Endothelial cell of umbilical vein (primary cell): ENCODE measurements at regions not wholly inside any gene's neighbourhood (a gene's known extent, or its start where the extent isn't known, plus 50 kb on each side); places are given as distances from the start of the nearest gene placed in this dataset.

Experiments used
- BruUV-seq: library from RNA; stranded (reverse); fragments of 400-500 nt; replicated peaks from 2 replicates; lab custom pipeline; 2021; lab: Mats Ljungman, UMichigan
- CTCF ChIA-PET: fragments of 300-600, 350-600 bp; sonication (Branson Sonifier 250); formaldehyde crosslinking; loops from one replicate; lab custom pipeline; 2021; ENCODE audit warnings: antibody characterized with exemption, inconsistent platforms; lab: Charles Lee
- POLR2A ChIA-PET: fragments of 300-600, 350-600 bp; sonication (Branson Sonifier 250); formaldehyde crosslinking; loops from one replicate; lab custom pipeline; 2021; ENCODE audit warnings: antibody characterized with exemption, inconsistent platforms; lab: Charles Lee
- DNase-seq: peaks from one replicate; pipeline ENCODE4 v3.0.0-alpha.2; 2011; ENCODE audit warnings: low read depth, low spot score
- FAIRE-seq: peaks from 2 replicates; lab custom pipeline; 2011; peaks lifted over from hg19 to GRCh38; lab: Jason Lieb, UNC
- H2AFZ ChIP-seq: 2 replicates; pipeline ENCODE4 v1.6.0; 2012; ENCODE audit warnings: low read depth, low read length, control low read depth, inconsistent platforms
- H3K27ac ChIP-seq: 2 replicates; pipeline ENCODE4 v1.5.1; 2011; ENCODE audit warnings: low read depth, mild to moderate bottlenecking, control low read depth, low read length, moderate library complexity; ENCODE audit not compliant: insufficient read depth
- H3K27me3 ChIP-seq, 2 experiments: 2 replicates each; pipeline versions ENCODE4 v1.6.0 to v1.6.1; 2011; ENCODE audit warnings: low read length in 2 of 2, mixed read lengths in 1 of 2; ENCODE audit not compliant: control insufficient read depth in 2 of 2, insufficient read depth in 2 of 2
- H3K36me3 ChIP-seq, 2 experiments: 2 replicates in 1 of 2; 3 replicates in 1 of 2; pipeline ENCODE4 v1.5.1; 2011; ENCODE audit warnings: low read length in 2 of 2, mild to moderate bottlenecking in 1 of 2, moderate library complexity in 1 of 2; ENCODE audit not compliant: control insufficient read depth in 2 of 2, insufficient read depth in 2 of 2; ENCODE audit errors: extremely low read depth in 1 of 2
- H3K4me1 ChIP-seq: 3 replicates; pipeline ENCODE4 v1.5.1; 2011; ENCODE audit warnings: mild to moderate bottlenecking, low read length; ENCODE audit not compliant: control insufficient read depth, insufficient read depth; ENCODE audit errors: extremely low read depth
- H3K4me2 ChIP-seq: 2 replicates; pipeline ENCODE4 v1.6.1; 2011; ENCODE audit warnings: low read length, control low read depth, mixed read lengths; ENCODE audit not compliant: insufficient read depth
- H3K4me3 ChIP-seq, 3 experiments: fragments of 200-600 bp in 1 of 3; sonication (generic), shearing (Covaris generic) in 1 of 3; replicated peaks in 1 of 3; 2 replicates each; pipeline ENCODE4 v1.5.1; 2011 to 2016; ENCODE audit warnings: control low read depth in 3 of 3, low read length in 3 of 3, mild to moderate bottlenecking in 2 of 3, inconsistent platforms in 1 of 3, low read depth in 1 of 3, moderate library complexity in 1 of 3; ENCODE audit not compliant: insufficient read depth in 1 of 3
- H3K79me2 ChIP-seq: 2 replicates; pipeline ENCODE4 v1.6.0; 2012; ENCODE audit warnings: low read length, inconsistent platforms; ENCODE audit not compliant: control insufficient read depth, insufficient read depth
- H3K9ac ChIP-seq: replicated peaks from 2 replicates; pipeline ENCODE3; 2011; ENCODE audit warnings: low read length, control low read depth; ENCODE audit not compliant: insufficient read depth; ENCODE audit errors: extremely low read depth
- H3K9me1 ChIP-seq: replicated peaks from 3 replicates; pipeline ENCODE4 v1.6.0; 2011; ENCODE audit warnings: mild to moderate bottlenecking, low read length; ENCODE audit not compliant: control insufficient read depth, insufficient read depth; ENCODE audit errors: extremely low read depth
- H3K9me3 ChIP-seq: replicated peaks from 2 replicates; pipeline ENCODE4 v1.5.1; 2012; ENCODE audit warnings: low read length, inconsistent platforms; ENCODE audit not compliant: control insufficient read depth, insufficient read depth
- H4K20me1 ChIP-seq: replicated peaks from 2 replicates; pipeline ENCODE3; 2011; ENCODE audit warnings: mild to moderate bottlenecking, low read length; ENCODE audit not compliant: control insufficient read depth, insufficient read depth; ENCODE audit errors: extremely low read depth
- EZH2 ChIP-seq: IDR thresholded peaks from 2 replicates; pipeline ENCODE4 v1.6.1; 2012; ENCODE audit warnings: borderline replicate concordance, low read depth, mild to moderate bottlenecking, moderate library complexity, low read length, inconsistent platforms; ENCODE audit not compliant: severe bottlenecking
- FOS ChIP-seq: IDR thresholded peaks from 2 replicates; pipeline ENCODE4 v1.6.1; 2011; ENCODE audit warnings: mild to moderate bottlenecking, low read length, moderate library complexity, borderline replicate concordance; ENCODE audit not compliant: insufficient read depth
- GATA2 ChIP-seq: IDR thresholded peaks from 2 replicates; pipeline ENCODE4 v1.7.0; 2011; ENCODE audit warnings: low read depth, mild to moderate bottlenecking, moderate library complexity, mixed read lengths, low read length; ENCODE audit not compliant: insufficient read length, insufficient read depth
- JUN ChIP-seq: IDR thresholded peaks from 2 replicates; pipeline ENCODE4 v1.6.1; 2011; ENCODE audit warnings: borderline replicate concordance, low read depth; ENCODE audit not compliant: insufficient read length, insufficient read depth
- MYC ChIP-seq: IDR thresholded peaks from one replicate; pipeline ENCODE4 v1.6.1; 2011; ENCODE audit warnings: mild to moderate bottlenecking, low read depth, low read length
- POLR2A ChIP-seq: IDR thresholded peaks from 2 replicates; pipeline ENCODE4 v1.6.1; 2012; ENCODE audit warnings: low read depth, mild to moderate bottlenecking, control low read depth, low read length
- POLR2AphosphoS5 ChIP-seq: IDR thresholded peaks from 2 replicates; pipeline ENCODE4 v1.6.1; 2012; ENCODE audit warnings: low read depth, mild to moderate bottlenecking, control low read depth, low read length, moderate library complexity; ENCODE audit not compliant: insufficient read depth
- dilution Hi-C: fragments of 300-500 bp; cut with MboI; formaldehyde crosslinking; loops from one replicate; pipeline ENCODE4 v1.15.0; 2019; ENCODE audit warnings: low sequenced_read_pairs; ENCODE audit not compliant: extremely low pct_ligation_motif_present
- intact Hi-C: fragments of 100-400 bp; cut with micrococcal nuclease; formaldehyde crosslinking; loops from one replicate; pipeline ENCODE4 v1.10.0; 2022
- TF ChIP-seq, protein P1 (sequence below), 2 donors: IDR thresholded peaks; 1 replicate in 1 of 2; 2 replicates in 1 of 2; pipeline ENCODE4 v1.5.1; 2011; ENCODE audit warnings: low read length in 2 of 2, mild to moderate bottlenecking in 2 of 2, moderate library complexity in 2 of 2, control low read depth in 1 of 2, inconsistent platforms in 1 of 2, low read depth in 1 of 2; ENCODE audit not compliant: insufficient read depth in 1 of 2; ENCODE audit errors: extremely low read depth in 1 of 2
- TF ChIP-seq, protein P2 (sequence below): IDR thresholded peaks from 2 replicates; pipeline ENCODE4 v1.6.1; 2011; ENCODE audit not compliant: insufficient read depth, insufficient read length

DNA sequence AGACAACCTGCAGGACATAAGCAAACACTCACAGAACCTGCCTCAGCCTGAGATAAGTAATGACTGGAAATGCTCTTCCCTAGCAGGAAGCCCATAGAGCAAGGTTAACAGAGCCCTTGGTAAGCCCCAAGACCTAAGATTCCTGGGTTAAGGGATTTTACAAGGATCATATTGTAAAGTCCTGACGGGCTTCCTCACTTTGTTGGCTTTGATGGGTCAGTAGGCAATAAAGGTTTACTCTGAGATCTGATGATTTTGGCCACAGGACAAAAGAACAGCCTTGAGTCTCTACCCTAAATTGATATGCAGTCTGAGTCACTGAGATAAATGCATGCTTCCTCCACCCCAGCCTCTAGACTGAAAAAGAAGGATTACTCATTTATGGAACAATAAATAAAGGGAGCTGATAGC, 270.8 kb downstream of the HTR7 start:
- Histone ChIP-seq H2AFZ (no peak overlapping the region), H3K4me3 (no peak overlapping the region), H3K36me3 (no peaks in the 10 kb centered on the region), H3K9ac (no peak overlapping the region), H3K27me3 (peaks cover 0 to 2% of the 10 kb centered on the region in 2 experiments), H3K79me2 (no peaks in the 10 kb centered on the region), H3K4me2 (no peak overlapping the region), H3K9me3 (no peaks in the 10 kb centered on the region), H3K27ac (no peak overlapping the region), H3K4me1 (peaks cover 10% of the 10 kb centered on the region), H3K9me1 (no peaks in the 10 kb centered on the region), H4K20me1 (no peaks in the 10 kb centered on the region)
- DNase-seq (peak; percentile 40), FAIRE-seq (no peak)
- CTCF ChIA-PET = interaction anchor here (0.7 to 1.0 kb wide), 2 partner anchors 85 to 299 kb away, joined by 3 to 5 read pairs; no protein-coding TSS in a partner anchor
- dilution Hi-C loops = no loop called here
- POLR2A ChIA-PET = no interaction called here
- intact Hi-C loops = no loop called here
- no TSS peak for BruUV-seq
- TF ChIP-seq MYC = no peak
- TF ChIP-seq FOS = peak; percentile 68
- no peak for TF ChIP-seq POLR2A
- TF ChIP-seq POLR2AphosphoS5 = no peak
- no peak for TF ChIP-seq JUN
- TF ChIP-seq, protein P1, sequence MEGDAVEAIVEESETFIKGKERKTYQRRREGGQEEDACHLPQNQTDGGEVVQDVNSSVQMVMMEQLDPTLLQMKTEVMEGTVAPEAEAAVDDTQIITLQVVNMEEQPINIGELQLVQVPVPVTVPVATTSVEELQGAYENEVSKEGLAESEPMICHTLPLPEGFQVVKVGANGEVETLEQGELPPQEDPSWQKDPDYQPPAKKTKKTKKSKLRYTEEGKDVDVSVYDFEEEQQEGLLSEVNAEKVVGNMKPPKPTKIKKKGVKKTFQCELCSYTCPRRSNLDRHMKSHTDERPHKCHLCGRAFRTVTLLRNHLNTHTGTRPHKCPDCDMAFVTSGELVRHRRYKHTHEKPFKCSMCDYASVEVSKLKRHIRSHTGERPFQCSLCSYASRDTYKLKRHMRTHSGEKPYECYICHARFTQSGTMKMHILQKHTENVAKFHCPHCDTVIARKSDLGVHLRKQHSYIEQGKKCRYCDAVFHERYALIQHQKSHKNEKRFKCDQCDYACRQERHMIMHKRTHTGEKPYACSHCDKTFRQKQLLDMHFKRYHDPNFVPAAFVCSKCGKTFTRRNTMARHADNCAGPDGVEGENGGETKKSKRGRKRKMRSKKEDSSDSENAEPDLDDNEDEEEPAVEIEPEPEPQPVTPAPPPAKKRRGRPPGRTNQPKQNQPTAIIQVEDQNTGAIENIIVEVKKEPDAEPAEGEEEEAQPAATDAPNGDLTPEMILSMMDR (IDR thresholded peaks at IDR 0.05; ENCODE audit: extremely low read depth in 1 of 2, insufficient read depth in 1 of 2, low read depth in 1 of 2, low read length in 2 of 2) = no peak
- peak; percentile 88 for TF ChIP-seq GATA2
- TF ChIP-seq, protein P2, sequence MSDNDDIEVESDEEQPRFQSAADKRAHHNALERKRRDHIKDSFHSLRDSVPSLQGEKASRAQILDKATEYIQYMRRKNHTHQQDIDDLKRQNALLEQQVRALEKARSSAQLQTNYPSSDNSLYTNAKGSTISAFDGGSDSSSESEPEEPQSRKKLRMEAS = no peak
- no peak for TF ChIP-seq EZH2
